ENCODE measurements at regions not wholly inside any gene's neighbourhood (a gene's known extent, or its start where the extent isn't known, plus 50 kb on each side); places are given as distances from the start of the nearest gene placed in this dataset.

DNA sequence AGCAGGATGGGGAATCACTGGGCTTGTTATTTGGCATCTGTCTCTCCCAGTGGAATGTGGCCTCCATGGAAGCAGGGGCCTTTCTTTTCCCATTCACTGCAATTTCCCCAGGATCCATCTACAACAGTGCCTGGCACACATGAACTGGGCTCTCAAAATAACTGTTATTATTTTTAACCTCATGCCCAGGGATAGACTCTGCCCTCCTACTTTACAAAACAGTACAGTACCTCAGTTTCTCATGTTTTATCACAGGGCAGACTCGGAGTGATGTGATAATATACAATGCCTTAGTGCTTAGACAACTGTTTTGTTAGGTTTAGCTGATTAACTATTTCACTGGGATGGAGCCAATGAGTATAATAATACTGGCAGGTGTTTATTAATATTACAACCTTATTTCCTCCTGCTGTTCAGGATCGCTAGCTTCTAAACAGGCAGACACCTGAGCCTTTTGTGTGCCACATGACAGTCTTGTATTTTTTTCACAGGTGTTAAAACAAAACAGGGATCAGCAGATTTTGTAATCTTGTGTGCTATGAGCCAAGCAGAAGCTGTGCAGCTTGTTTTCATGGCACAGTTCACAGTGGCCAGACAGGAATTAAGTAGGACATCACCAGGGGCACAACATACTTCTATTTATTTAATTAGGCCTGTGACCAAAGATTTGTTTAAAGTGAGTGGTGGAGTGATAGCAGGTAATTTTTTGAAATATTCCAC is 157.7 kb upstream of the EYA4 start:
- H3K9me3 ChIP-seq, result no peaks in the 10 kb centered on the region
- DNase-seq (ENCODE audit: low spot score), result no peak
- TF ChIP-seq, protein P1, sequence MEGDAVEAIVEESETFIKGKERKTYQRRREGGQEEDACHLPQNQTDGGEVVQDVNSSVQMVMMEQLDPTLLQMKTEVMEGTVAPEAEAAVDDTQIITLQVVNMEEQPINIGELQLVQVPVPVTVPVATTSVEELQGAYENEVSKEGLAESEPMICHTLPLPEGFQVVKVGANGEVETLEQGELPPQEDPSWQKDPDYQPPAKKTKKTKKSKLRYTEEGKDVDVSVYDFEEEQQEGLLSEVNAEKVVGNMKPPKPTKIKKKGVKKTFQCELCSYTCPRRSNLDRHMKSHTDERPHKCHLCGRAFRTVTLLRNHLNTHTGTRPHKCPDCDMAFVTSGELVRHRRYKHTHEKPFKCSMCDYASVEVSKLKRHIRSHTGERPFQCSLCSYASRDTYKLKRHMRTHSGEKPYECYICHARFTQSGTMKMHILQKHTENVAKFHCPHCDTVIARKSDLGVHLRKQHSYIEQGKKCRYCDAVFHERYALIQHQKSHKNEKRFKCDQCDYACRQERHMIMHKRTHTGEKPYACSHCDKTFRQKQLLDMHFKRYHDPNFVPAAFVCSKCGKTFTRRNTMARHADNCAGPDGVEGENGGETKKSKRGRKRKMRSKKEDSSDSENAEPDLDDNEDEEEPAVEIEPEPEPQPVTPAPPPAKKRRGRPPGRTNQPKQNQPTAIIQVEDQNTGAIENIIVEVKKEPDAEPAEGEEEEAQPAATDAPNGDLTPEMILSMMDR (IDR thresholded peaks at IDR 0.05), result no peak
- peak overlapping the region; percentile 13 to 59 for H3K27ac ChIP-seq
- H3K4me3 ChIP-seq, result no peak overlapping the region
- H3K4me1 ChIP-seq, result no peaks in the 10 kb centered on the region
- H3K36me3 ChIP-seq, result no peaks in the 10 kb centered on the region
- no peaks in the 10 kb centered on the region for H3K27me3 ChIP-seq

DNA sequence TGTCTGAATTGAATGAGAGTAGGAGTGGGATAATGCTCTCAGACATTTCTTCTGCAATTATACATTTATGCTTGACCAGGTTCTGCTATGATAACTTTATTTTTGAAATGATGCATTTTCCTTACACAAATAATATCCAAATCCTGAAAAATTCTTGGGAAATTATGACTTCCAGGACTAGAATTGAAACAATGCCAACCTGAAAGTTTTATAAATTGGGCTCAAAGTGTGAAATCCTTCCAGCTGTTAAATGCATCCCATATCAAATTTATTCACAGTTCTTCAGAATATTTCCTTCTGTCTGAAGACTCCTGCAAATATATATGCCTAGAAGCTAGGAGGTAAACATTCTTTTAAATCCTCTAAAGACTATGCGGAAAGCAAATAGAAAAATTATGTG is 155.7 kb upstream of the EYA4 start:
- Histone ChIP-seq H3K9me3 (no peaks in the 10 kb centered on the region), H3K27me3 (no peaks in the 10 kb centered on the region), H3K4me3 (no peak overlapping the region), H3K4me1 (no peaks in the 10 kb centered on the region), H3K27ac (no peak overlapping the region), H3K36me3 (no peaks in the 10 kb centered on the region)
- TF ChIP-seq, protein P1 (IDR thresholded peaks at IDR 0.05), result no peak
- DNase-seq (ENCODE audit: low spot score), result no peak

DNA sequence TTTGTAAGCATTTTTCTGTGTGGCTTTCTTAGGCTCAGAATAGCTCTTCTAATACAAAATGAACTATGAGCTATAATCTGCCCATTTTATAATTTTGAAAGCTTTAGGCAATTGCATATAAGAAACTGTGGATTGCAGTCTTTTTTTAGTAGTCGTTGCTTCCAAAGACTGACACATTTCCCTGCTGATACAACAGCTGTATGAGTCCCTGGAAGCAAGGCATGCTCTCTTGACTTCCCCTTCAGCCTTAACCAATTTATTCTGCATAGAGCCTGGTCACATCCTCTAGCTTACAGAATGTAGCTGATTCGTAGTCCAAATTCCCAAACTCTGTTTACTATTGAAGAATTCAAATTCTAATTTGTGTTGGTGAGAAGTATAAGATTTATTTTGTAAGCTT is 155.3 kb upstream of the EYA4 start:
- Histone ChIP-seq H3K27ac (no peak overlapping the region), H3K36me3 (no peaks in the 10 kb centered on the region), H3K4me1 (no peaks in the 10 kb centered on the region), H3K9me3 (no peaks in the 10 kb centered on the region), H3K27me3 (no peaks in the 10 kb centered on the region), H3K4me3 (no peak overlapping the region)
- TF ChIP-seq, protein P1 (IDR thresholded peaks at IDR 0.05), result no peak
- DNase-seq (ENCODE audit: low spot score), result no peak

DNA sequence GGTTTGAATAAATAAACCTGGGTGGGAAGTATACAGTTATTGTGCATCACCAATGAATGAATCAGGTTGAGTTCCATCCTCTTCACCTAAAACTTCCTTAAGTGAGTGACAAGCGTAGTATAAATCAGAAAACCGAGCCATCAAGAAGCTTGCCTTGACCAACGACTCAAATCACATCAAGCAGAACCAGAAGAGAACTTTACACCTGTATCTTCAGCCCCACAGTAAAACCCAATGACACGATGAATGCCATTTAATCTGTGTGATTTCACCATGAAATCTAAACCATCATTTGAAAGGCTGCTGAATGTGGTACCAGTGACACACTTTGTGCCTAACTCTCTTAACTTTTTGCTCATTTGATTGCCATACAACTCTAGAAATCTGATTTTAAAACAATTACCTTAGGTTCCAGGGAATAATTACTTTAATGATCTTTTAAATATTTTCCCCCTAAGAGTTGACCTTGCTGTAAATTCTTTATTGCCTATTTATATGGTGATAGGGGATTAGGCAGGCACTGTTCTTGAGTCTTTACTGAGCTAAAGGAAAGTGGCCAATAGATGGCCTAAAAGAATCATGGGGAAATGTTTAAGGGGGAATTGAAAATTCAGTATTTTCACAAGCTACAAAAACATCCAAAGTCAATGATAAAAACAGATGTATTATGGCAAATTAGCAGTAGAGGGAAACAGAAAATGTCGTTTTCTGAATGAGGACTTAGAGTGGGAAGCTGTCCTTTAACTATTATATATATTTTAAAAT is 152.0 kb upstream of the EYA4 start:
- no peak for DNase-seq (ENCODE audit: low spot score)
- Histone ChIP-seq H3K9me3 (no peaks in the 10 kb centered on the region), H3K36me3 (no peaks in the 10 kb centered on the region), H3K4me3 (no peak overlapping the region), H3K27me3 (no peaks in the 10 kb centered on the region), H3K4me1 (no peaks in the 10 kb centered on the region), H3K27ac (no peak overlapping the region)
- TF ChIP-seq, protein P1 (IDR thresholded peaks at IDR 0.05), result no peak

DNA sequence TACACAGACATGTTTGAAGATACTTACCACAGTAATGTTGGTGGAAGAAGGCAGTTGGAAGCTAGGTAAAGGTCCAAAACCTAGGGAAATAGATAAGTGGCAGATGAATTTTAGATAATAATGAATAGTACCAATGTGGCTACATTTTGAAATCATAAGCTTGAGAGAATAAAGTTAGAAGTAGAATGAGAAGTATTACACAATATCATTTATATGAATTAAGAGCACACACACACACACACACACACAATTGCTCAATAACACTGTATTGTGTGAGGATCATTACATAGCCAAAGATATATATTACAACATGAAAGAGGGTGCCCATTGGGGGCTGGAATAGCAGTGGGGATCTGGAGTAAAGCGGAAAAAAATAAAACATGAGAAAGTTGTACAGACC is 149.0 kb upstream of the EYA4 start:
- Histone ChIP-seq H3K4me1 (no peaks in the 10 kb centered on the region), H3K4me3 (no peak overlapping the region), H3K27ac (no peak overlapping the region), H3K36me3 (no peaks in the 10 kb centered on the region), H3K27me3 (no peaks in the 10 kb centered on the region), H3K9me3 (no peaks in the 10 kb centered on the region)
- DNase-seq (ENCODE audit: low spot score), result no peak
- TF ChIP-seq, protein P1 (IDR thresholded peaks at IDR 0.05), result no peak
